Neural crest cell (in vitro differentiated cells): ENCODE measurements at regions not wholly inside any gene's neighbourhood (a gene's known extent, or its start where the extent isn't known, plus 50 kb on each side); places are given as distances from the start of the nearest gene placed in this dataset.

Source experiments
- DNase-seq: peaks from one replicate; pipeline ENCODE4 v3.0.0; 2021; ENCODE audit warnings: low read depth, mixed read lengths, low spot score
- H3K27ac Mint-ChIP-seq: one replicate; pipeline ENCODE4 v1.8.0; 2021; ENCODE audit warnings: mild to moderate bottlenecking, mixed read lengths; ENCODE audit not compliant: unreplicated experiment
- H3K27me3 Mint-ChIP-seq: 2 replicates; pipeline ENCODE4 v1.8.0; 2021; ENCODE audit warnings: low read depth, mild to moderate bottlenecking, mixed read lengths
- H3K36me3 Mint-ChIP-seq: 2 replicates; pipeline ENCODE4 v1.8.0; 2021; ENCODE audit warnings: low read depth, mild to moderate bottlenecking, mixed read lengths
- H3K4me1 Mint-ChIP-seq: 2 replicates; pipeline ENCODE4 v1.8.0; 2021; ENCODE audit warnings: mixed read lengths
- H3K4me3 Mint-ChIP-seq: one replicate; pipeline ENCODE4 v1.8.0; 2021; ENCODE audit warnings: mild to moderate bottlenecking, mixed read lengths
- H3K9me3 Mint-ChIP-seq: 2 replicates; pipeline ENCODE4 v1.8.0; 2021; ENCODE audit warnings: mixed read lengths
- CTCF ChIP-seq: fragments of 200-600 bp; sonication (generic); conservative IDR thresholded peaks from 2 replicates; pipeline ENCODE4 v1.5.0; 2021; ENCODE audit warnings: antibody characterized with exemption, mild to moderate bottlenecking

DNA sequence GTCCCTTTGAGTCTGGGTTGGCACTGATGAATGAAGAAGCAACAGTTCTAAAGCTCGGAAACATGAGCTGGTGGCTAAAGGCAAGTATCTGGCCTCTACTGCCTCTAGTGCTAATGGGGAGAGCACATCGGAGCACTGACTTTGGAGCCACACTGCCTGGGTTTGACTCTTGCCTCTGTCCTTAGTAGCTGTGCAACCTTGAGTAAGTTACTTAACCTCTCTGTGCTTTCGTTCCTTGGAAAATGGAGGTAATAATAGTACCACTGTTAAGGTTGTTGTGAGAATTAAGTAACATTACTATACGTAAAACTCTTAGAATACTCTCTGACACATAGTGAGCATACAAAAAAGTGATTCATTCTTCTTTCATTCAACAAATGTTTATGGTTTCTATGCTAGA, 211.2 kb downstream of the ATG4C start:
- Mint-ChIP-seq H3K36me3 (no peaks in the 10 kb centered on the region), H3K27me3 (peaks cover 32% of the 10 kb centered on the region), H3K9me3 (no peaks in the 10 kb centered on the region), H3K4me3 (no peak overlapping the region), H3K27ac (no peak overlapping the region), H3K4me1 (peaks cover 5% of the 10 kb centered on the region)
- DNase-seq: no peak
- TF ChIP-seq CTCF: no peak

GRCh38 chr1:62997884-62998283, 214.0 kb downstream of the ATG4C start:
- H3K9me3 Mint-ChIP-seq: no peaks in the 10 kb centered on the region
- no peak for TF ChIP-seq CTCF
- no peak overlapping the region for H3K4me3 Mint-ChIP-seq
- peaks cover 16% of the 10 kb centered on the region for H3K27me3 Mint-ChIP-seq
- no peaks in the 10 kb centered on the region for H3K36me3 Mint-ChIP-seq
- DNase-seq: no peak
- H3K27ac Mint-ChIP-seq: no peak overlapping the region
- H3K4me1 Mint-ChIP-seq: peaks cover 5% of the 10 kb centered on the region

GRCh38 chr1:62998845-62999649, 215.1 kb downstream of the ATG4C start:
- no peak overlapping the region for H3K4me3 Mint-ChIP-seq

GRCh38 chr1:63000508-63000907, 216.6 kb downstream of the ATG4C start:
- Mint-ChIP-seq H3K36me3 (no peaks in the 10 kb centered on the region), H3K4me3 (no peak overlapping the region), H3K27me3 (peaks cover 25% of the 10 kb centered on the region), H3K27ac (no peak overlapping the region), H3K4me1 (peaks cover 5% of the 10 kb centered on the region), H3K9me3 (no peaks in the 10 kb centered on the region)
- no peak for TF ChIP-seq CTCF
- DNase-seq: no peak

More at GRCh38 chr1:62998845-62999649, 215.1 kb downstream of the ATG4C start:
- Mint-ChIP-seq H3K36me3 (no peaks in the 10 kb centered on the region), H3K4me1 (peaks cover 5% of the 10 kb centered on the region), H3K9me3 (no peaks in the 10 kb centered on the region), H3K27me3 (peaks cover 17% of the 10 kb centered on the region), H3K27ac (no peak overlapping the region)
- no peak for TF ChIP-seq CTCF
- DNase-seq: no peak

- TF ChIP-seq CTCF: peak; percentile 46
- H3K4me3 Mint-ChIP-seq: no peak overlapping the region
- H3K27me3 Mint-ChIP-seq: peaks cover 22% of the 10 kb centered on the region
- H3K36me3 Mint-ChIP-seq: no peaks in the 10 kb centered on the region
- H3K4me1 Mint-ChIP-seq: peaks cover 13% of the 10 kb centered on the region
- no peak overlapping the region for H3K27ac Mint-ChIP-seq
- no peak for DNase-seq
- peaks cover 3% of the 10 kb centered on the region for H3K9me3 Mint-ChIP-seq
These were observed 220.9 kb downstream of the ATG4C start for GRCh38 chr1:63004868-63005267.
